SH-SY5Y (cell line): ENCODE measurements at regions not wholly inside any gene's neighbourhood (a gene's known extent, or its start where the extent isn't known, plus 50 kb on each side); places are given as distances from the start of the nearest gene placed in this dataset.

Experiments used
- GATA2 ChIP-seq: IDR thresholded peaks from 2 replicates; pipeline ENCODE4 v1.6.1; 2011; ENCODE audit warnings: mild to moderate bottlenecking, low read depth, low read length
- GATA3 ChIP-seq: IDR thresholded peaks from 2 replicates; pipeline ENCODE4 v1.6.1; 2011; ENCODE audit warnings: low read depth, mild to moderate bottlenecking, low read length, moderate library complexity

- TF ChIP-seq GATA2 (no peak), GATA3 (no peak)
Observed at GRCh38 chr7:81549484-81550016, 220.3 kb downstream of the HGF start.
